Activated T-helper 17 cell treated with anti-CD3 and anti-CD28 coated beads, Interleukin-2, amount 50 U/mL, for 72 hours (primary cell): ENCODE measurements at regions not wholly inside any gene's neighbourhood (a gene's known extent, or its start where the extent isn't known, plus 50 kb on each side); places are given as distances from the start of the nearest gene placed in this dataset.
"Not testable (repeated sequence)": the region's sequence is repeated elsewhere in the genome, so short reads cannot be mapped to it uniquely, and the experiment has no call there.

Experiments used
- ATAC-seq: fragments of 150-1000 bp; cut with Tn5 transposase; replicated peaks from 2 replicates; pipeline ENCODE4 v1.10.0; 2021; ENCODE audit warnings: mild to moderate bottlenecking, moderate library complexity
- H3K27ac Mint-ChIP-seq: one replicate; pipeline ENCODE4 v1.8.0; 2022; ENCODE audit warnings: mixed read lengths
- H3K27me3 Mint-ChIP-seq: one replicate; pipeline ENCODE4 v1.8.0; 2022; ENCODE audit warnings: mixed read lengths
- H3K36me3 Mint-ChIP-seq: one replicate; pipeline ENCODE4 v1.8.0; 2022; ENCODE audit warnings: low read depth, mild to moderate bottlenecking, mixed read lengths
- H3K4me1 Mint-ChIP-seq: one replicate; pipeline ENCODE4 v1.8.0; 2022; ENCODE audit warnings: mixed read lengths
- H3K4me3 Mint-ChIP-seq: one replicate; pipeline ENCODE4 v1.8.0; 2022; ENCODE audit warnings: mild to moderate bottlenecking, mixed read lengths
- H3K9me3 Mint-ChIP-seq: one replicate; pipeline ENCODE4 v1.8.0; 2022; ENCODE audit warnings: mixed read lengths

- Mint-ChIP-seq H3K4me1 (peaks cover 5% of the 10 kb centered on the region), H3K36me3 (no peaks in the 10 kb centered on the region), H3K27me3 (no peaks in the 10 kb centered on the region), H3K9me3 (no peaks in the 10 kb centered on the region), H3K27ac (no peak overlapping the region), H3K4me3 (no peak overlapping the region)
- no peak for ATAC-seq
These were observed 102.5 kb upstream of the CASK start for GRCh38 chrX:42025861-42026260.

- Mint-ChIP-seq H3K27ac (peak overlapping the region; percentile 82), H3K4me1 (peaks cover 11% of the 10 kb centered on the region)
- peak; percentile 72 for ATAC-seq
These were observed 99.8 kb upstream of the CASK start for GRCh38 chrX:42023122-42023521.

DNA sequence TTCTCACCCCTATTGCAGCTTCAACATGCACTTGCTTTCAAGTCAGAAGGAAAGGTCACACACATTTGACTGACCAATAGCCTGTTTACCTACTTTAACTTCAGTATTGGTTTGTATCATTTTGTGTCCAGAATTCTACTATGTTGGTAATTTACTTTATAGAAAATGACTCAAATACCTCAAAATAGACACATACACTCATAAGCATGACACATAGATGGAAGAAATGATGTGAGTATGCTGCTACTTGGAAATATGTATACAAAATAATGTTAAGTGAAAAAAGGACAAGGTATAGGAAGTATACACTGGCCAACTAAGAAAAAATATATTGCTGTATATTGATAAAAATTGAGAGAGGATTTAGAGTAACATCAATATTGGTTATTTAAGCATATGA, 98.8 kb upstream of the CASK start:
- no peaks in the 10 kb centered on the region for H3K27me3 Mint-ChIP-seq
- peak overlapping the region; percentile 53 for H3K4me3 Mint-ChIP-seq
- peak; percentile 68 for ATAC-seq
- peak overlapping the region; percentile 72 for H3K27ac Mint-ChIP-seq
- no peaks in the 10 kb centered on the region for H3K36me3 Mint-ChIP-seq
- H3K4me1 Mint-ChIP-seq: peaks cover 11% of the 10 kb centered on the region
- no peaks in the 10 kb centered on the region for H3K9me3 Mint-ChIP-seq

More at GRCh38 chrX:42023122-42023521, 99.8 kb upstream of the CASK start:
- H3K36me3 Mint-ChIP-seq: no peaks in the 10 kb centered on the region
- no peaks in the 10 kb centered on the region for H3K9me3 Mint-ChIP-seq
- no peaks in the 10 kb centered on the region for H3K27me3 Mint-ChIP-seq
- H3K4me3 Mint-ChIP-seq: peak overlapping the region; percentile 21

GRCh38 chrX:42021058-42021457, 97.7 kb upstream of the CASK start:
- no peaks in the 10 kb centered on the region for H3K27me3 Mint-ChIP-seq
- no peaks in the 10 kb centered on the region for H3K9me3 Mint-ChIP-seq
- peaks cover 11% of the 10 kb centered on the region for H3K4me1 Mint-ChIP-seq
- H3K4me3 Mint-ChIP-seq: peak overlapping the region; percentile 53
- H3K36me3 Mint-ChIP-seq: no peaks in the 10 kb centered on the region
- H3K27ac Mint-ChIP-seq: peak overlapping the region; percentile 72
- peak; percentile 57 for ATAC-seq

DNA sequence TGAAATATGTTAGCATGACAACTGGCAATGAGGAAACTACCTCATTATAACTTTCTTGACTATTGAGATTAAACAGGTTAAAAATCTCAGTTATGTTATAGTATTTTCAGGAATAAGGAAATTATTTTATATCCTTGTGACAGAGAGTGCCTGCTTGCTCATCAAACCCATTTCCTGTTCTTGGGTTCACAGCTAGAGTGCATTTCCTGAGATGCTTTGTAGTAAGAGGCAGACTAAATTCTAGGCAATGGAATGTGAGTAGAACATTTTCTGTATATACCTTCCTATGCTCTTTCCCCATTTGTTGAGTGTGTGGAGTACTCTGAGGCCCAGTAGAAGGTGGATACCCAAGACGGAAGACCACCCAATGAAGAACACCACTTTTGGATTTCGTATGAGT, 96.9 kb upstream of the CASK start:
- Mint-ChIP-seq H3K4me3 (peak overlapping the region; percentile 26), H3K27ac (no peak overlapping the region), H3K4me1 (peaks cover 11% of the 10 kb centered on the region), H3K9me3 (no peaks in the 10 kb centered on the region), H3K36me3 (no peaks in the 10 kb centered on the region), H3K27me3 (no peaks in the 10 kb centered on the region)
- ATAC-seq: no peak

- Mint-ChIP-seq H3K27me3 (no peaks in the 10 kb centered on the region), H3K9me3 (no peaks in the 10 kb centered on the region), H3K4me1 (peaks cover 11% of the 10 kb centered on the region), H3K27ac (no peak overlapping the region), H3K36me3 (no peaks in the 10 kb centered on the region), H3K4me3 (no peak overlapping the region)
- no peak for ATAC-seq
These were observed 94.6 kb upstream of the CASK start for GRCh38 chrX:42017971-42018370.

DNA sequence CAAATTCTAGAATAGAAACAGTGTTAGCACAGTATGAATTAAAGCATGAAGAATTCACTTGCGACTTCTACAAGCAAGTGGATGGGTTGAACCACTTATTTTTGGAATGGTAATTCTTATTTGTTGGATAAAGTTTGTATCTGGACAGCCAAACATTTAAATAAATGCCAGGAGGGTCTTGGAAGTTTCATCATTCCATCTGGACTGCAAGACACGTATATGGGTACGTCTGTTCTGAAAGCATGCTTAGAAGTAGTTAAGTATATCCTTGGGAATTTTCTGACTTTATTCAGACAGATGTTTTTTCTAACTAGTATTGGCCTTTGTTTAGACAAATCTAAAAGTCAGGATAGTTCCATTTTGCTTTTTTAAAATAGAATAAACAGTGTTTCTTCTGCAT, 77.5 kb upstream of the CASK start:
- Mint-ChIP-seq H3K36me3 (no peaks in the 10 kb centered on the region), H3K4me1 (no peaks in the 10 kb centered on the region), H3K4me3 (no peak overlapping the region), H3K27ac (no peak overlapping the region), H3K27me3 (no peaks in the 10 kb centered on the region), H3K9me3 (no peaks in the 10 kb centered on the region)
- no peak for ATAC-seq

DNA sequence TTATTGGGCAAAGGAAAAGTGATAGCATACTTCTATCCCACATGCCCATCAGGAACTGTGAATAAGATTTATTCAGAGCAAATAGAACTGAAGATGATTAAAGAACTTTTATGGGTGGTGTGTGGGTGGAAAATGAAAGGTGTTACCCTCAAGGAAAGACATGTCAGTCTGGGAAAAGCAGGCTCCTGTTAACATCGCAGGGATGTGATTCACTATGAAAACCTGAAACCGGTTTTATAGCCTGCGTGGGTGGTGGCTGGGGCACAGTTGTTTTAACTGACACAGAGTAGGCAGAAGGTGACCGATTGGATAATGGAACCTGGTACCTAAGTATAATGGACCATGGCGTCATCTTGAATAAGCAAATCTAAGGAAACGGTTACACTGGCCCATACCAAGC, 61.3 kb upstream of the CASK start:
- no peak overlapping the region for H3K27ac Mint-ChIP-seq
- no peaks in the 10 kb centered on the region for H3K27me3 Mint-ChIP-seq
- H3K36me3 Mint-ChIP-seq: no peaks in the 10 kb centered on the region
- H3K4me3 Mint-ChIP-seq: no peak overlapping the region
- ATAC-seq: peak; percentile 69
- no peaks in the 10 kb centered on the region for H3K9me3 Mint-ChIP-seq
- peaks cover 6% of the 10 kb centered on the region for H3K4me1 Mint-ChIP-seq

GRCh38 chrX:41982953-41983352, 59.6 kb upstream of the CASK start:
- no peak for ATAC-seq
- Mint-ChIP-seq H3K4me3 (no peak overlapping the region), H3K9me3 (no peaks in the 10 kb centered on the region), H3K4me1 (peaks cover 6% of the 10 kb centered on the region), H3K27ac (no peak overlapping the region), H3K36me3 (no peaks in the 10 kb centered on the region), H3K27me3 (no peaks in the 10 kb centered on the region)

DNA sequence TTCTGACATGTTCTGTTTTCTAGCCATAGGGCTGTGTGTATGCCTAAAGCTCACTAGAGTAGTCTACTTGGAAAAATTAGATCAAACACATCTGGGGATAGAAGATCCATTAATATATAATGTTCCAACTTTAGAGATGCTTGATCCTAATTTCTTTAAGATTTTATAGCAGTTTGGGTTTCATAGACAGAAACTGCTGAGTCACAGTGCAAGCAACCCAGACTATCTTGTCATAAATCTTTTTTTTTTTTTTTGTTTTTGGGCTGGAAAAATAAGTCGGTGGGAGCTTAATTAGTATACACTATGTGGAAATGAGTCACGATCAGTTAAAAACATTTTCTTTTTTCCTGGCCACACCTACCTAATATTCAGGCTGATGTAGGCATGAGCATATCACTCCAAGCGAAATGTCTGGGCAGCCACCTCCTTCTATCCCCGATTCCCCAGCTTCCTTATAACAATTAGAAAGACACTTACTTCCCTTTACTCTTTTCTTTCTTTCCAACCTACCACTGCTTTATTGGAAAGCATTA, 58.2 kb upstream of the CASK start:
- no peaks in the 10 kb centered on the region for H3K9me3 Mint-ChIP-seq
- no peaks in the 10 kb centered on the region for H3K36me3 Mint-ChIP-seq
- no peaks in the 10 kb centered on the region for H3K27me3 Mint-ChIP-seq
- H3K27ac Mint-ChIP-seq: no peak overlapping the region
- peaks cover 6% of the 10 kb centered on the region for H3K4me1 Mint-ChIP-seq
- ATAC-seq: no peak
- no peak overlapping the region for H3K4me3 Mint-ChIP-seq

GRCh38 chrX:41974677-41975076, 51.3 kb upstream of the CASK start:
- not testable (repeated sequence) for H3K27ac Mint-ChIP-seq, H3K9me3 Mint-ChIP-seq, H3K36me3 Mint-ChIP-seq, ATAC-seq, H3K4me3 Mint-ChIP-seq, H3K27me3 Mint-ChIP-seq, H3K4me1 Mint-ChIP-seq

- Mint-ChIP-seq H3K4me3 (no peak overlapping the region), H3K4me1 (no peaks in the 10 kb centered on the region), H3K27me3 (no peaks in the 10 kb centered on the region), H3K9me3 (no peaks in the 10 kb centered on the region), H3K27ac (no peak overlapping the region), H3K36me3 (no peaks in the 10 kb centered on the region)
- ATAC-seq: no peak
These were observed 49.9 kb upstream of the CASK start for GRCh38 chrX:41973208-41973607.
